Amygdala (tissue), 56 donors: ENCODE measurements at regions not wholly inside any gene's neighbourhood (a gene's known extent, or its start where the extent isn't known, plus 50 kb on each side); places are given as distances from the start of the nearest gene placed in this dataset.

Experiments used
- DNase-seq, 56 donors: peaks; one replicate each; lab custom pipeline; 2025; lab: John Stamatoyannopoulos, UW

DNA sequence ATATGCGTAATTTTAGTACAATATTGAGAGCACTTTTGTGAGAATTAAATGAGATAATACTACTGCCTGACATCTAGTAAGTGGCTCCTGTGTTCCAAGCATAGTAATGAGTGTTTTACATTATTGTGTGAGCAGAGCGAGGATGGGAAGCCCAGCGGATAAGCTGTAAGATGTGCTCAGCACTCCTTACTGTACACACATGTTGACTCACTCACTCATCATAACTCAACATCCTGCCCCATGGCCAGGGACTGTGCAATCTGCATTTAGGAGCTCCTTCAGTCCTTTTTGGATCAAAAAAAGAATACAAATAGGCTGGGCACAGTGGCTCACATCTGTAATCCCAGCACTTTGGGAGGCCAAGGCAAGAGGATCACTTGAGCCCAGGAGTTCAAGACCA is 72.9 kb upstream of the NEBL start:
- DNase-seq = no peak

DNA sequence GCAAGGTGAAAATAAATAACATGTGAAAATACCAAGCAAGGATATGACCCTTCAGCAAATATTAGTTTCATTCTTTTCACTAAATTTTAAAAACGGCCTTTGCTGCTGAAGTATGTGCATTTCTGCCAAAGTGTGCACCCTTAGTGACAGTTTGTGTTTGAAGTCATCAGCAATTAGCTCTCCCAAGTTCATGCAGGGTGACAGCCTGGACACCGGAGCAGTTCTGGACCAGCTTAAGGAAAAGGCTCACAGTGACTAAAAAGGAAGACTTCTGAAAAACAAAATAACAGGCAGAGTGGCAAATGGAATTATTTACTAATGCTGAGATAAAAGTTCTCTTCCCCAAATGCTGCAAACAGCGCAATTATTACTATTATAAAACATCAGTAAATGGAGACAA is 69.3 kb upstream of the NEBL start:
- no peak for DNase-seq

DNA sequence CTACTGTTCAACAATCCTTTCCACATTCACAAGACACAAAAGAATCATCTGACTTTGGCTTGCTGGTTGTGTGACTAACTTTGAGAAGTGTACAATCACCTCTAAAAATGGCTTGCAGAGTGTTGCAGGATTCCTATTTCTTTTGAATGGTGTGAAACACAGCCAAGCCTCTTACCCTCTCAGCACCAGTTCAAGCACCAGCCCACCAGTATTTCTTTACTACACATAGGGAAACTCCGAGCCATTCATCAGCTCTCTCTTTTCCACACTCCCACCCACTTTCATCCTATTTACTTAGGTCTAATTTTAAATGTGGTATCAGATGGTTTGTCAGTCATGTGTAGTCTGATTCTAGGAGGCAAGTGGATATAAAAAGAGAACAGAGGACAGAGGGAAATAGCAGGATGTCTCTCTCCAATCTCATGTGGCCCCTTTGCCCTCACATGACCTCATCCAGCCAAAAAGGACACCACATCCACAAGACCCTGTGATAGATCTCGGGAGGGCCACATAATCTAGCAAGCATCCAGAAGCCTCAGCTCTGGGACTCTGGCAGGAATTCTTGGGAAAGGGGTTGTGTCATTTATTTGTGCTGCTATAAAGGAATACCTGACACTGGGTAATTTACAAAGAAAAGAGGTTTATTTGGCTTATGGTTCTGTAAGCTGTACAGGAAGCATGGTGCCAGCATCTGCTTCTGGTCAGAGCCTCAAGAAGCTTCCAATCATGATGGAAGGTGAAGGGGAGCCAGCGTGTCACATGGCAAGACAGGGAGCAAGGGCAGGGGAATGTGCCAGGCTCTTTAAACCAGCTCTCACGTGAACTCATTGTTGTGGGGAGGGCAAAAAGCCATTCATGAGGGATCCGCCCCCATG is 66.8 kb upstream of the NEBL start:
- DNase-seq = no peak

DNA sequence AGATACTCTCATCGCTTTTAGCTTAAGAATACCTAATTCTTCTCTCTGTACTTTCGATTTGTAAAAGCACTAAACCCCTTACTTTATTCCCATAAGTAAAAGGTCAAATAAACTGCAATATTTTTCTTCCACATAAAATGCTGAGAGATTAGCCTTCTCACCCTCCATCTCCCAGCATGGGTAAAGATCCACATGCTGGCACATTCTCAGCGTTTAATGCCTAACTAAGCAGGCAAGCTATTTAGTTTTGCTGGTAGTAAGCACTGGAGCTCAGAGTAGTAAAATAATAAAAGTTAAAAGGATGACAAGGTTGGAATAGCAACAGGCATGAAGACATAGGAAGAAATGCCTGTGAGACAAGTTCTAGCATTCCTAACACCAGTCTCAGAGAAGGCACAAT is 65.9 kb upstream of the NEBL start:
- no peak for DNase-seq

DNA sequence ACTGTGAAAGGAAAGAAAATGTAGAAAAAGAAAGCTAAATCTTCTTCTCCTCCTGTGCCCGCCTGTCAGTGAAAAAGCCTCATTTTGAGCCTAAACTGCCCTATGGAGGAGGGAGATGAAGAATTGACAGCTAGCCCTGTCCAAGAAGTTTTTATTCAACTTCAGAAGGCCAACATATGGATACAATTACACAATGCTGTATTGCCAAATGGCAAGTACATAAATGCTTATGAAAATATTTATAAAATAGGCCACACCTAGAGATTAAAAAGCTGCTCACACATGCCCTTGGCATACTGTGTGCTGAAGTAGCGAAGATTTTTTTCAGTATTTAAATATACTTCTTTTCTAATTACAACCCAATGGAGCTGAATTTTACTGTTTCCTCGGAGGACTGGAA is 65.1 kb upstream of the NEBL start:
- DNase-seq = no peak

DNA sequence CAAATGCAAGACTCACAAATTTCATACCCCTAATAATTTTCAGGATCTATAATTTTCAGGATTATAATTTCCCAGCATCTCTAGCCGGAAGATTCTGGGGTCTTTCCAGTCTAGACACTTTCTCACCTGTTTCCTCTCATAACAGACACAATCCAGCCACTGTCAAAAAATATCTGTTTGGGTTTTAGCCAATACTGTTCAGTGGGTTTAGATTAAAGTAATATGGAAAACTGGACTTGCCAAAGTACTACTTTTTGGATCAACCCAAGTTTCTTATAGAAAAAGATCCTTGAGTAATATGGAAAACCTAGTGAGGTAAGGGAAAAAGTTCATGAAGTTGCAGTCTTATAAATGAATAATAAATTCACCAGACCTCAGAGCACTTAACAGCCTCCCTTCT is 62.1 kb upstream of the NEBL start:
- no peak for DNase-seq

DNA sequence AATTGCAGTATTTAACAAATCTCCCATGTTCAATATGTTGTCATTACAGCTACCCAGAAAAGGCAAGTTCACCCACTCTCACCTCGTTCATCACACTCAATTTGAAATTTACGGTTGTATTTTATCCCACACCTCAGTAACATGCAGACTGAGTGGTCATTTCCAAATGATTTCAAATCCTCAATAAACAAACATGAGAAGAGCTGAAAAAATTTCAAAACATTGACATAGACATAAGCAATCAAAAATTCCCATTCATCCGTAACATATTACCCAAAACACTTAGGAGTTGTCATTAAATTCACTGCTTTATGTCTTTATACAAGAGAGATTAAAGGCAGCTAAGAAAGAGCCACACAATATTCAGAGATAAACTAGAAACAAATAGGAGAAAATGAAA is 61.7 kb upstream of the NEBL start:
- DNase-seq = no peak

DNA sequence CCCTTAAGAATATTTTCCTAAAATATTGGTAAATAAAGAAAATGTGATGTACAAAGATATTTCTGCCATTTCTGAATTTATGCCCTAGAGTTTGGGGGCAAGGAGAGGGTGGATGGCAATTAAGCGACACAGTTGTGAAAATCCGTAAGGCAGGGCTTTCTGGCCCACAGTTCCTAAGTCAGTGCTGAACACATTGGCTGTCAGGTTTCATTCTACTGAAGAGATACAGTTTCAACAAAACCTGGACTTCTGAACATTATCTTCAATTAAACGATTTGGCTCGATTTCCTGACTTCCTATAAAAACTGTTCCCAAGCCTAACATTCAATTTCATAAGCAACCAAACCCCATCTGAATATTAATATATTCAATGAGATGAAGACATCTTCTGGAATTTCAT is 61.1 kb upstream of the NEBL start:
- no peak for DNase-seq

DNA sequence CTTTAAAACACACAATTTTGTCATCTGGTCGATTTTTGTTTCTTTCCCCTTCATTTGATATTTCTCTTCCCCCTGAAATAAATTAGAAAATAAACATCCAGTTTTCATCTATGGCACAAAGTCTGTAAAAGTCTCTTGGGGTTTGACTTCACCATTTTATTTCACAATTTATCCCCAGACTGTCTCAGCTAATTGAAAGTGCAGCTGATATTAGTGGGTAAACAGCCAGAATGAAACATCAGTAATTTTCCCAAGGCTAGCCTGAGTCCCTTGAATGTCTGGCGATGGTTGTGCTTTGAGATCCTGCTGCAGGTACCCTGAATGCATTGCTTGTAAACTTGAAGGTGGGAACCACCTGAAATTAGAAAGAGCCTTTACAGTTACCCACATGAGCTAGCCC is 60.6 kb upstream of the NEBL start:
- DNase-seq = no peak

DNA sequence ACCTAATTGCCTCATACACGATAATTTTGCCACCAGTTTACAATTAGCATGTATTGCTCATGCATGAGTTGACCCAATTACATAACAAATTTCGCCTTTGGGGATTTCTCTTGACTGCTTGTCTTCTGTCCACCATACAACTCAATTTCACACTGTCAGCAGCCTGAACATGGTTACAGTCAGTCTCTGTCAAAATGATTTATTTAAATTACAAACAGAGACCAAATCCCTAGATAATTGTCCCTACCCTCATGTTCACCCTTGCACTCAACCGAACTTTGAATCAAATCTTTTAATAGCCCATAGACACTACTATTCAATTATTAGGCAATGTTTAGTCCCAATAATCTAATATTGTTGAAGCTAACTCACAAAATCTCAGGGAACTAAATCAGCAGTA is 59.7 kb upstream of the NEBL start:
- no peak for DNase-seq

DNA sequence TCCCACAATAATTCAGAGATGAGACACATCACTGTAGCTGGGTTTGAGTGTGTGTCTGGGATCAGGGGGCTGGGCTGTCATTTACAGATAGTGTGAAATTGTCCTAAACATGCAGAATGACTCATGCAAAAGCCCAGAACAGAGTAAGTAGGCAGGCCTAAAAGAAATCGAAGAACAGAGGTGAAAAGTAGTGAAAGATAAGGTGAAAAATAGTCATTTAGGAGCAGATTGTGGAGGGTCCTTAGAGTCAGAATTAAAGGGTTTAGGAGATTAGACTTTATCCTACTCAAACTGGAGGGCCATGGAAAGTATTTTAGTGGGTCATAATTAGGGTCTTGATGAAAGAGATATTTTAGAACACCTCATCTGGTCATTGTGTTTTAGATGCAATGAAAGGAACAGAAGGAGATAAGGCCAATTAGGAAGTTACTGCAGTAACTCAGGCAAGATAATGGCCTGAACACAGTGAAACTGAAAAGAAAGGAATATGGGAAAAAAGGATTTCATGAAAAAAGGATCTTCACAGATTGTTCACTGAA is 58.3 kb upstream of the NEBL start:
- no peak for DNase-seq

DNA sequence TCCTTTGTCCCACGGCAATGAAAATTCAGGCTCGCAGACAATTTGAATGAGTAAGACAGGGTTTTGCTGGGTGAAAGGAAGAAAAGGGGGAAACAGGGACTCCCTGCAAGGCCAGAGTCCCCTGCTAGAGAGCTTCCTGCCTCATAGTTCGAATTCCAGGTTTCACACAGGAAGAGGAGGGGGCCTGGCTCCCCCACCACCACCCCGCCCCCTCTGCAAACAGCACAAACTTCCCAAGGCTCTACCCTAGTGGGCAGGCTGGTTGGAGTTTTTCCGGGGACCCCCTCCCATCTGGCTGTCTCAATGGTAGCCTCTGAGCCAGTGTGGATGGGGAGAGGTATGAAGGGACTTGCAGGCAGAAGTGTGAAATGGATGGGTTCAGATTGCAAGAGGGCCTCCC is 57.4 kb upstream of the NEBL start:
- DNase-seq = no peak

DNA sequence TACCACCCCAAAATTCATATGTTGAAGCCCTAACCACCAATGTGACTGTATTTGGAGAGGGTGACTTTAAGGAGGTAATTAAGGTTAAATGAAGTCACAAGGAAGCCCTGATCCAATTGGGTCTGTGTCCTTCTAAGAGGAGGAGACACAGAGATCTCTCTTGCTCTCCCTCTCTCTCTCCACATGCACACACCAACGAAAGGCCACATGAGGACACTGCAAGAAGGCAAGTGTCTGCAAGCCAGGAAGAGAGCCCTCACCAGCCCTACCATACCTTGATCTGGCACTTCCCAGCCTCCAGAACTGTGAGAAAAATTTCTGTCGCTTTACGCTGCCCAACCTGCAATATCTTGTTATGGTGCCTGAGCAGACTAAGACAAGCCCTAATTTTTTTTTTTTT is 56.0 kb upstream of the NEBL start:
- DNase-seq = no peak

DNA sequence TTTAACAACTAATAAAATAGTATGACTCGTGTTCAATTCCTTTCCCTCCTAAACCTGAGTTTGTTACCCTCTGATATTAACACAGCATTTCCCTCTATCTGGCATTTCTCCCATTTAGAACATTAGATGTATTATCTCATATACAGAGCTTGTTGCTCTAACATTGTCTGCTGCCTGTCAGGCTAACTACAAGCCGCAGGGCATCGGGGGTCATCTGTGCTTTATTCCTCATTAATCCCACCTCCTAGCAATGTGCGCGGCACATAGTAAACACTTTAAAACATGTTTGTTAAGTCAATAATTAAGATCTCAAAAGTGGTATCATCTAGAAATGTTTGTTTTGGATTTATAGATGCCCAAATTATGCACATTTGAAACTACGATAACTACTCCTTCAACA is 52.9 kb upstream of the NEBL start:
- no peak for DNase-seq

DNA sequence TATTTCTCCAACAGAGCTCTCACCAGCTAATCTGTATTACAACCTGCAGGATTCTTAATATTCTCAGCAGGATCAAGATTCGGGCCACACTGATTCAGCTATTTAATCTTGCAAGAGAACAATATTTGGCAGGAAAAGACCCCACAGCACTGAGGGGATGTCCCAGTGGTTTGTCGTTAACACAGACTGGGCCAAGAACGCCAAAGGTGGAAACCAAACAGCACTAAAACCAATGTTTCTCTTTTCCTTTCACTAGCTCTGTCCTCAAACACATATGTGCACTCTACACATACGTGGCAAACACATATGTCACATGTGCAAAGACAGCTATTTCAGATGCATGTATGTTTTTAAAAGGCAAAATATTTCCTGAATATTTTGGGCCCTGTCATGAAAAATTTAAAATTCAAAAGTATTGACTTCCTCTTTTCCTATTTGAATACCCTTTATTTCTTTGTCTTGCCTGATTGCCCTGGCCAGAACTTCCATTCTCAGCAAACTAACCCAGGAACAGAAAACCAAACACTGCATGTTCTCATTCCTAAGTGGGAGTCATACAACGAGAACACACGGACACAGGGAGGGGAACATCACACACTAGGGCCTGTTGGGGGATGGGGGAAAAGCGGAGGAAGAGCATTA is 51.7 kb upstream of the NEBL start:
- no peak for DNase-seq
